ENCODE measurements at regions not wholly inside any gene's neighbourhood (a gene's known extent, or its start where the extent isn't known, plus 50 kb on each side); places are given as distances from the start of the nearest gene placed in this dataset.

DNA sequence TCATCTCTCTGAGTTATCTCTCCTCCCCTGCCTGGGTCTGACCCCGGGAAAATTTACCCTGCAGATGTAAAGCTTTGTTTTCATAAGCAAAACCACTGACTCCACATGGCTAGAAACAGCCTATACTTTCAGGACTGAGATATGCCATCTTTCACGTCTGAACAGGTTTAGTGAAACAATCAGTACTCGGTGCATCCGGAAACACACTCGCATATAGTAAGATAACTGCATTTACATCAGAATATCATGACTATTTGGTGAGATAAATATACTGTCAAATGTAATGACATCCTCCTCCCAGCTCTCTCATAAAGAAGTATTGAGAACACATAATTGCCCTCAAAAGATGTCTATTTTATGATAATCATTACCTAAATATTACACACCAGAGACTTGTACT is 172.8 kb downstream of the EFNB2 start:
- no peak overlapping the region for H3K4me3 ChIP-seq (ENCODE audit: low read depth in 1 of 2, low read length in 1 of 2)
- TF ChIP-seq, protein P1, sequence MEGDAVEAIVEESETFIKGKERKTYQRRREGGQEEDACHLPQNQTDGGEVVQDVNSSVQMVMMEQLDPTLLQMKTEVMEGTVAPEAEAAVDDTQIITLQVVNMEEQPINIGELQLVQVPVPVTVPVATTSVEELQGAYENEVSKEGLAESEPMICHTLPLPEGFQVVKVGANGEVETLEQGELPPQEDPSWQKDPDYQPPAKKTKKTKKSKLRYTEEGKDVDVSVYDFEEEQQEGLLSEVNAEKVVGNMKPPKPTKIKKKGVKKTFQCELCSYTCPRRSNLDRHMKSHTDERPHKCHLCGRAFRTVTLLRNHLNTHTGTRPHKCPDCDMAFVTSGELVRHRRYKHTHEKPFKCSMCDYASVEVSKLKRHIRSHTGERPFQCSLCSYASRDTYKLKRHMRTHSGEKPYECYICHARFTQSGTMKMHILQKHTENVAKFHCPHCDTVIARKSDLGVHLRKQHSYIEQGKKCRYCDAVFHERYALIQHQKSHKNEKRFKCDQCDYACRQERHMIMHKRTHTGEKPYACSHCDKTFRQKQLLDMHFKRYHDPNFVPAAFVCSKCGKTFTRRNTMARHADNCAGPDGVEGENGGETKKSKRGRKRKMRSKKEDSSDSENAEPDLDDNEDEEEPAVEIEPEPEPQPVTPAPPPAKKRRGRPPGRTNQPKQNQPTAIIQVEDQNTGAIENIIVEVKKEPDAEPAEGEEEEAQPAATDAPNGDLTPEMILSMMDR (IDR thresholded peaks at IDR 0.05) = no peak
- no peaks in the 10 kb centered on the region for H3K36me3 ChIP-seq
- H3K27me3 ChIP-seq = no peaks in the 10 kb centered on the region
- H3K4me1 ChIP-seq (ENCODE audit: control insufficient read depth in 1 of 2, insufficient read depth in 1 of 2, low read depth in 1 of 2, low read length in 1 of 2) = no peaks in the 10 kb centered on the region
- H3K9me3 ChIP-seq = no peaks in the 10 kb centered on the region
- no peak overlapping the region for H3K27ac ChIP-seq

DNA sequence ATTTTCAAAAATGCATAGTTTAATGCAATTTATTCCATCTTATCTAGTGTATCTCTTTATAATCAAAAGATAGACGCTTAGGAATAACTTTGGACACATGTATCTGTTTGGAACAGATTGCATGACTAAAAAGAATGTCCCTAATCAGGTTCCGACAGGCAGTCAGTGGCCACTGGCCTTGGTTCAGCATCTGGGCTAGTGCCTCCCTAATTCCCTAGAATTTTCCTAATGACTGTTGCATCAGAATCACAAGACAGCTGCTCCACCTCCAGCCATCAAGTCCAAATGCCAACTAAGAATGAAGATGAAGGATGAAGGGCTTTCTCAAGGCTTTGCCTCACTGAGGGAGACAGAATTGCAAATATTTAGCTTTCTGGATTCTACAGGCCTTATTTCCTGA is 173.8 kb downstream of the EFNB2 start:
- no peaks in the 10 kb centered on the region for H3K4me1 ChIP-seq (ENCODE audit: control insufficient read depth in 1 of 2, insufficient read depth in 1 of 2, low read depth in 1 of 2, low read length in 1 of 2)
- H3K36me3 ChIP-seq = no peaks in the 10 kb centered on the region
- no peaks in the 10 kb centered on the region for H3K27me3 ChIP-seq
- no peak overlapping the region for H3K27ac ChIP-seq
- no peaks in the 10 kb centered on the region for H3K9me3 ChIP-seq
- TF ChIP-seq, protein P1 (IDR thresholded peaks at IDR 0.05) = no peak
- H3K4me3 ChIP-seq (ENCODE audit: low read depth in 1 of 2, low read length in 1 of 2) = no peak overlapping the region

DNA sequence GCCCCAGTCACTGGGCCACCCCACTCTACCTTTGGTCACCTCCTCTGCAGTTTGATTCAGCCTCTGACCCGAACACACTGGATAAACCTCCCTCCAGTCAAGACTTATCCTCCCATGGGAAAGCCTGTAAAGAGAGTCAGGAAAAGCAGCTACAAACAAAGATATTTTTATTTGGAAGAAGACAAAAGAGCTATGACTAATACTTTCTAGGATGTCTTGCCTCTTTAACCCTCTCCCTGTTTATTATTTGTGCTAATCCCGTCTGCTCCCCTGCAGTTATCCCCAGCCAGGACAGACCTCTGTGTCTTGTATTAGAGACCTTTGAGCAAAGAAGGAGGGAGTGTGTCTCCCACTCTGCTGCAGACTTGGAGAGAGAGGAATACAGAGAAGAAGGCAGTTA is 178.3 kb downstream of the EFNB2 start:
- TF ChIP-seq, protein P1 (IDR thresholded peaks at IDR 0.05) = no peak
- H3K36me3 ChIP-seq = no peaks in the 10 kb centered on the region

DNA sequence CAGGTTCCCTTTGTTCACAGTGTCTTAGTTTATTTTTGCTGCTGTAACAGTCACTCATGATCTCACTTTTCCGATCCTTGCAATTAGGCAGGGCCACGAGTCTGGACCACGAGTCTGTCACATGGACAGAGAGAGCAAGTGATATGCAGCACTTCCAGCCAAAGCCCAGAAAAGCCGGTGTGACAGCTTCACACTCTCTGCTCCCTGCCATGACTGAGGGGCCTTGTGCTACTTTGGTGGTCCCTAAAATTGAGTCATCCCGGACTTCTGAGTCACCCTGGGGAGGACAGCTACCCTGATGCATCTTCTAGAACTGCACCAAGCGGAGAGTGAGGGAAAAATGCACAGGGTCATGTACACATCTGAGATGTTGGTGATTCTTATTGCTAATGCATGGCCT is 179.6 kb downstream of the EFNB2 start:
- H3K27ac ChIP-seq = no peak overlapping the region
- TF ChIP-seq, protein P1 (IDR thresholded peaks at IDR 0.05) = no peak
- no peaks in the 10 kb centered on the region for H3K4me1 ChIP-seq (ENCODE audit: control insufficient read depth in 1 of 2, insufficient read depth in 1 of 2, low read depth in 1 of 2, low read length in 1 of 2)
- H3K4me3 ChIP-seq (ENCODE audit: low read depth in 1 of 2, low read length in 1 of 2) = no peak overlapping the region
- H3K36me3 ChIP-seq = no peaks in the 10 kb centered on the region
- no peaks in the 10 kb centered on the region for H3K27me3 ChIP-seq
- no peaks in the 10 kb centered on the region for H3K9me3 ChIP-seq

More for the DNA sequence above, 178.3 kb downstream of the EFNB2 start:
- H3K4me1 ChIP-seq (ENCODE audit: control insufficient read depth in 1 of 2, insufficient read depth in 1 of 2, low read depth in 1 of 2, low read length in 1 of 2) = no peaks in the 10 kb centered on the region
- H3K9me3 ChIP-seq = no peaks in the 10 kb centered on the region
- H3K4me3 ChIP-seq (ENCODE audit: low read depth in 1 of 2, low read length in 1 of 2) = no peak overlapping the region
- no peak overlapping the region for H3K27ac ChIP-seq
- no peaks in the 10 kb centered on the region for H3K27me3 ChIP-seq

DNA sequence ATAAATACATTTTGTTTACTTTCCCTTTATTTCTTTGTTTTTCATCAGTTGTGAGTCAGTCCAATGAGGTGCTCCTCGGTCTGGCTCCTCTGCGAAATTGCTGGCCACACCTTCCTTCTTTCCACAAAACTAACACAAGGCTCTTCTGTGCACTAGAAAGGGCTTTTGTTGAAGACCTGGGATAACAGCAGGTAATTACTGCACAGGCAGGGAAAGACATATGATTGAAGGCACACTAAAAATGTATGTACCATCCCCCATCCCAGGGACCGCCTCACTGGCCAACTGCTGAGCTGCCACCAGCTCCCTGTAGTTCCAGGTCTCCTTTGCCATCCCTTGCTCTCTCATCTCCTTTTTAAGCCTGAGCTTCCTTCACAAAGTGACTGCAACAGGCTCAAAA is 180.5 kb downstream of the EFNB2 start:
- Histone ChIP-seq H3K9me3 (no peaks in the 10 kb centered on the region), H3K27ac (no peak overlapping the region), H3K4me1 (ENCODE audit: control insufficient read depth in 1 of 2, insufficient read depth in 1 of 2, low read depth in 1 of 2, low read length in 1 of 2) (no peaks in the 10 kb centered on the region), H3K36me3 (no peaks in the 10 kb centered on the region), H3K4me3 (ENCODE audit: low read depth in 1 of 2, low read length in 1 of 2) (no peak overlapping the region), H3K27me3 (peaks cover 8% of the 10 kb centered on the region)
- TF ChIP-seq, protein P1 (IDR thresholded peaks at IDR 0.05) = no peak

GRCh38 chr13:106352850-106353249 is 182.6 kb downstream of the EFNB2 start:
- Histone ChIP-seq H3K4me1 (ENCODE audit: control insufficient read depth in 1 of 2, insufficient read depth in 1 of 2, low read depth in 1 of 2, low read length in 1 of 2) (no peaks in the 10 kb centered on the region), H3K27ac (no peak overlapping the region), H3K9me3 (no peaks in the 10 kb centered on the region), H3K4me3 (ENCODE audit: low read depth in 1 of 2, low read length in 1 of 2) (no peak overlapping the region), H3K27me3 (peaks cover 29% of the 10 kb centered on the region), H3K36me3 (no peaks in the 10 kb centered on the region)
- TF ChIP-seq, protein P1 (IDR thresholded peaks at IDR 0.05) = no peak

Data from neutrophil (primary cell).